K562 (cell line): ENCODE measurements at regions not wholly inside any gene's neighbourhood (a gene's known extent, or its start where the extent isn't known, plus 50 kb on each side); places are given as distances from the start of the nearest gene placed in this dataset.
A peak's percentile ranks its signal among the peaks of the same experiment; 100 is the strongest.

Experiments
- BCOR ChIP-seq: fragments of 450-650 bp; IDR thresholded peaks from 2 replicates; pipeline ENCODE4 v1.6.1; 2016
- CREM ChIP-seq: IDR thresholded peaks from 2 replicates; pipeline ENCODE4 v1.6.1; 2014; ENCODE audit warnings: antibody characterized with exemption, low read depth
- FOXM1 ChIP-seq, 2 experiments: fragments of 450-650 bp in 1 of 2; sonication (generic) in 1 of 2; formaldehyde crosslinking in 1 of 2; IDR thresholded peaks; 2 replicates each; pipeline versions ENCODE4 v1.6.1 to v1.9.0; 2017 to 2022; ENCODE audit warnings: low read depth in 2 of 2, mild to moderate bottlenecking in 2 of 2, missing genetic modification reagents in 1 of 2, moderate library complexity in 1 of 2
- HDAC3 ChIP-seq: fragments of 450-650 bp; IDR thresholded peaks from 2 replicates; pipeline ENCODE4 v1.6.1; 2018; ENCODE audit warnings: borderline replicate concordance, mild to moderate bottlenecking, moderate library complexity; ENCODE audit not compliant: partially characterized antibody
- HMG20A ChIP-seq: fragments of 450-650 bp; formaldehyde crosslinking; conservative IDR thresholded peaks from 2 replicates; pipeline ENCODE4 v1.4.0; 2020; ENCODE audit warnings: mild to moderate bottlenecking, mixed read lengths
- MTA3 ChIP-seq: fragments of 450-650 bp; formaldehyde crosslinking; IDR thresholded peaks from 2 replicates; pipeline ENCODE4 v1.6.1; 2017; ENCODE audit warnings: mild to moderate bottlenecking, borderline replicate concordance
- NFE2L1 ChIP-seq: fragments of 450-650 bp; IDR thresholded peaks from 2 replicates; pipeline ENCODE4 v1.6.1; 2016; ENCODE audit warnings: missing genetic modification characterization, low read depth, mild to moderate bottlenecking, missing compliant biosample characterization, moderate library complexity, borderline replicate concordance
- RAD21 ChIP-seq, 2 experiments: fragments of 250-450 bp in 1 of 2; fragments of 450-650 bp in 1 of 2; sonication (Bioruptor Pico) in 1 of 2; formaldehyde crosslinking in 1 of 2; IDR thresholded peaks in 1 of 2; conservative IDR thresholded peaks in 1 of 2; 2 replicates each; pipeline versions ENCODE4 v1.4.0 to v1.8.0; 2020 to 2022; ENCODE audit warnings: mild to moderate bottlenecking in 2 of 2, moderate library complexity in 1 of 2
- SAFB2 ChIP-seq: fragments of 200-400 bp; formaldehyde crosslinking; IDR thresholded peaks from 2 replicates; pipeline ENCODE4 v1.6.1; 2018; ENCODE audit warnings: borderline replicate concordance, low read length, low read depth, moderate library complexity; ENCODE audit not compliant: severe bottlenecking
- SRSF1 ChIP-seq: fragments of 200-400 bp; formaldehyde crosslinking; IDR thresholded peaks from 2 replicates; pipeline ENCODE4 v1.6.1; 2017; ENCODE audit warnings: mild to moderate bottlenecking, low read depth, low read length, moderate library complexity
- ZFP30 ChIP-seq: fragments of 250-450 bp; sonication (Bioruptor Pico); IDR thresholded peaks from 2 replicates; pipeline ENCODE4 v1.8.0; 2022; ENCODE audit warnings: moderate library complexity, mild to moderate bottlenecking, inconsistent platforms, borderline replicate concordance
- ZNF24 ChIP-seq: fragments of 450-650 bp; IDR thresholded peaks from 2 replicates; pipeline ENCODE4 v1.6.1; 2016
- ZNF3 ChIP-seq: fragments of 250-450 bp; sonication (Bioruptor Pico); IDR thresholded peaks from 2 replicates; pipeline ENCODE4 v1.5.0; 2021; ENCODE audit warnings: mild to moderate bottlenecking, moderate library complexity
- ZNF589 ChIP-seq: fragments of 200-800 bp; sonication (Bioruptor generic); IDR thresholded peaks from 2 replicates; pipeline ENCODE4 v1.6.1; 2016; ENCODE audit warnings: low read depth, missing genetic modification characterization, missing compliant biosample characterization
- ZSCAN32 ChIP-seq: fragments of 450-650 bp; formaldehyde crosslinking; IDR thresholded peaks from 2 replicates; pipeline ENCODE4 v1.4.0; 2020; ENCODE audit warnings: mild to moderate bottlenecking, moderate library complexity
- TF ChIP-seq, protein P1 (sequence below), 3 experiments: IDR thresholded peaks in 2 of 3; conservative IDR thresholded peaks in 1 of 3; 2 replicates each; pipeline ENCODE4 v1.5.1; 2011 to 2012; ENCODE audit warnings: low read length in 3 of 3, mild to moderate bottlenecking in 3 of 3, control low read depth in 2 of 3, improper control_type of control experiment in 1 of 3, inconsistent platforms in 1 of 3, low read depth in 1 of 3, mixed read lengths in 1 of 3, moderate library complexity in 1 of 3; ENCODE audit not compliant: insufficient read depth in 2 of 3
- TF ChIP-seq, protein P2 (sequence below), 2 experiments: fragments of 450-650 bp; formaldehyde crosslinking in 1 of 2; IDR thresholded peaks; 2 replicates each; pipeline versions ENCODE4 v1.4.0 to v1.6.1; 2014 to 2020; ENCODE audit warnings: mild to moderate bottlenecking in 2 of 2, borderline replicate concordance in 1 of 2, low read depth in 1 of 2

DNA sequence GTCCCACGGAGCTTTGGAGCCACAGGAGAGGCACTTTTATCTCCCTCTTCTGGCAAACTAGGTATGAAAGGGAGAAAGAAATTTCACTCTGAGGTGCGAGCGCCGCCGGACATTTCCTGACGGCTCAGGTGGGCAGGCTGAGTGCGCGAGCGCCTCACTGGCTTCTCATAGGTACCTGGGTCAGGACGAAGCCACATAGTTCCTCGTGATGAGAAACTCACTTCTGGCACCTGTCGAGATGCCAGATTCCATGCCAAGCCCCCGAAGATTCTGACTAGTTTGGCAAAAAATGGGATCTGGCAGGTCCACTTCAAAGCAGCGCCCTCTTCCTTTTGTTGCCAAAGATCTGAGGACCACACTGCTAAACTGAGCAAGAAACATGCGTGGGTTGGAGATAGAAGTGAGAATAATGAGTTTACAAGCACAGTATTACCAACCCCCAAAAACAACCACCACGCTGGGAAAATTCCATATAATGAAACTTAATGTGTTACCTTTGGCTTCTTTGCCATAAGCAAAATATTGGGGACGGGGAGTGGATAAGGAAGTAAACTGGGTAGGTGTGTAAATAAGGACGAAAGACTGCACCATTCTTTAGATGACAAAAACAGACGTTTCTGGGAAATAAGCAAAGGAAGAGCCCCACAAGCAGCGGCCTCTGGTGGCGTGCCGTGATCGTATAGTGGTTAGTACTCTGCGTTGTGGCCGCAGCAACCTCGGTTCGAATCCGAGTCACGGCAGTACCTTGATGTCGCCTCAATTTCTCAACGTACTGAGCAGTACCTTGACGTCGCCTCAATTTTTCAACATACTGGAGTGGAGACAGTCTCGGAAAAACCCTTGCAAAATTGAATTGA, 89.8 kb upstream of the PRSS16 start (continued):
- peak; percentile 20; the same call in 1 of the 2 replicates for TF ChIP-seq FOXM1 (IDR thresholded peaks at IDR 0.05; ENCODE audit: low read depth)
- TF ChIP-seq FOXM1 (CRISPR knock-in tag; IDR thresholded peaks at IDR 0.05; ENCODE audit: low read depth), result no peak
- peak; percentile 26; the same call in 1 of the 2 replicates for TF ChIP-seq ZNF24
- TF ChIP-seq ZSCAN32 (CRISPR knock-in tag), result no peak
- TF ChIP-seq, protein P1, sequence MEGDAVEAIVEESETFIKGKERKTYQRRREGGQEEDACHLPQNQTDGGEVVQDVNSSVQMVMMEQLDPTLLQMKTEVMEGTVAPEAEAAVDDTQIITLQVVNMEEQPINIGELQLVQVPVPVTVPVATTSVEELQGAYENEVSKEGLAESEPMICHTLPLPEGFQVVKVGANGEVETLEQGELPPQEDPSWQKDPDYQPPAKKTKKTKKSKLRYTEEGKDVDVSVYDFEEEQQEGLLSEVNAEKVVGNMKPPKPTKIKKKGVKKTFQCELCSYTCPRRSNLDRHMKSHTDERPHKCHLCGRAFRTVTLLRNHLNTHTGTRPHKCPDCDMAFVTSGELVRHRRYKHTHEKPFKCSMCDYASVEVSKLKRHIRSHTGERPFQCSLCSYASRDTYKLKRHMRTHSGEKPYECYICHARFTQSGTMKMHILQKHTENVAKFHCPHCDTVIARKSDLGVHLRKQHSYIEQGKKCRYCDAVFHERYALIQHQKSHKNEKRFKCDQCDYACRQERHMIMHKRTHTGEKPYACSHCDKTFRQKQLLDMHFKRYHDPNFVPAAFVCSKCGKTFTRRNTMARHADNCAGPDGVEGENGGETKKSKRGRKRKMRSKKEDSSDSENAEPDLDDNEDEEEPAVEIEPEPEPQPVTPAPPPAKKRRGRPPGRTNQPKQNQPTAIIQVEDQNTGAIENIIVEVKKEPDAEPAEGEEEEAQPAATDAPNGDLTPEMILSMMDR (IDR thresholded peaks at IDR 0.05 in 2 of 3, conservative IDR thresholded peaks at IDR 0.05 in 1 of 3; ENCODE audit: insufficient read depth in 2 of 3, low read depth in 1 of 3, low read length in 3 of 3), result peak; percentile 73 to 77 (median 75)
- TF ChIP-seq HDAC3, result no peak
- TF ChIP-seq ZNF3, result no peak
- TF ChIP-seq BCOR, result peak; percentile 70; the same call in 1 of the 2 replicates
- TF ChIP-seq CREM, result peak; percentile 82
- no peak for TF ChIP-seq HMG20A (CRISPR knock-in tag)
- TF ChIP-seq NFE2L1 (tag), result no peak
- no peak for TF ChIP-seq ZNF589 (CRISPR knock-in tag)
- no peak for TF ChIP-seq SRSF1
- no peak for TF ChIP-seq SAFB2
- TF ChIP-seq ZFP30, result no peak
- TF ChIP-seq RAD21 (CRISPR knock-in tag; conservative IDR thresholded peaks at IDR 0.05 in 1 of 2, IDR thresholded peaks at IDR 0.05 in 1 of 2), result peak; percentile 71 to 76
- peak; percentile 73; the same call in 1 of the 2 replicates for TF ChIP-seq MTA3
- TF ChIP-seq, protein P2, sequence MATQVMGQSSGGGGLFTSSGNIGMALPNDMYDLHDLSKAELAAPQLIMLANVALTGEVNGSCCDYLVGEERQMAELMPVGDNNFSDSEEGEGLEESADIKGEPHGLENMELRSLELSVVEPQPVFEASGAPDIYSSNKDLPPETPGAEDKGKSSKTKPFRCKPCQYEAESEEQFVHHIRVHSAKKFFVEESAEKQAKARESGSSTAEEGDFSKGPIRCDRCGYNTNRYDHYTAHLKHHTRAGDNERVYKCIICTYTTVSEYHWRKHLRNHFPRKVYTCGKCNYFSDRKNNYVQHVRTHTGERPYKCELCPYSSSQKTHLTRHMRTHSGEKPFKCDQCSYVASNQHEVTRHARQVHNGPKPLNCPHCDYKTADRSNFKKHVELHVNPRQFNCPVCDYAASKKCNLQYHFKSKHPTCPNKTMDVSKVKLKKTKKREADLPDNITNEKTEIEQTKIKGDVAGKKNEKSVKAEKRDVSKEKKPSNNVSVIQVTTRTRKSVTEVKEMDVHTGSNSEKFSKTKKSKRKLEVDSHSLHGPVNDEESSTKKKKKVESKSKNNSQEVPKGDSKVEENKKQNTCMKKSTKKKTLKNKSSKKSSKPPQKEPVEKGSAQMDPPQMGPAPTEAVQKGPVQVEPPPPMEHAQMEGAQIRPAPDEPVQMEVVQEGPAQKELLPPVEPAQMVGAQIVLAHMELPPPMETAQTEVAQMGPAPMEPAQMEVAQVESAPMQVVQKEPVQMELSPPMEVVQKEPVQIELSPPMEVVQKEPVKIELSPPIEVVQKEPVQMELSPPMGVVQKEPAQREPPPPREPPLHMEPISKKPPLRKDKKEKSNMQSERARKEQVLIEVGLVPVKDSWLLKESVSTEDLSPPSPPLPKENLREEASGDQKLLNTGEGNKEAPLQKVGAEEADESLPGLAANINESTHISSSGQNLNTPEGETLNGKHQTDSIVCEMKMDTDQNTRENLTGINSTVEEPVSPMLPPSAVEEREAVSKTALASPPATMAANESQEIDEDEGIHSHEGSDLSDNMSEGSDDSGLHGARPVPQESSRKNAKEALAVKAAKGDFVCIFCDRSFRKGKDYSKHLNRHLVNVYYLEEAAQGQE (IDR thresholded peaks at IDR 0.05; ENCODE audit: borderline replicate concordance), result peak; percentile 62; the same call in 1 of the 2 replicates
- TF ChIP-seq, protein P2 (CRISPR knock-in tag; IDR thresholded peaks at IDR 0.05; ENCODE audit: low read depth), result no peak
